SKM-1 treated with dmso at 0.1 percent for 144 hours (cell line): ENCODE measurements at regions not wholly inside any gene's neighbourhood (a gene's known extent, or its start where the extent isn't known, plus 50 kb on each side); places are given as distances from the start of the nearest gene placed in this dataset.

Experiments
- DNase-seq: peaks from one replicate; lab custom pipeline; 2025; ENCODE audit not compliant: unreplicated experiment; lab: John Stamatoyannopoulos, UW

DNA sequence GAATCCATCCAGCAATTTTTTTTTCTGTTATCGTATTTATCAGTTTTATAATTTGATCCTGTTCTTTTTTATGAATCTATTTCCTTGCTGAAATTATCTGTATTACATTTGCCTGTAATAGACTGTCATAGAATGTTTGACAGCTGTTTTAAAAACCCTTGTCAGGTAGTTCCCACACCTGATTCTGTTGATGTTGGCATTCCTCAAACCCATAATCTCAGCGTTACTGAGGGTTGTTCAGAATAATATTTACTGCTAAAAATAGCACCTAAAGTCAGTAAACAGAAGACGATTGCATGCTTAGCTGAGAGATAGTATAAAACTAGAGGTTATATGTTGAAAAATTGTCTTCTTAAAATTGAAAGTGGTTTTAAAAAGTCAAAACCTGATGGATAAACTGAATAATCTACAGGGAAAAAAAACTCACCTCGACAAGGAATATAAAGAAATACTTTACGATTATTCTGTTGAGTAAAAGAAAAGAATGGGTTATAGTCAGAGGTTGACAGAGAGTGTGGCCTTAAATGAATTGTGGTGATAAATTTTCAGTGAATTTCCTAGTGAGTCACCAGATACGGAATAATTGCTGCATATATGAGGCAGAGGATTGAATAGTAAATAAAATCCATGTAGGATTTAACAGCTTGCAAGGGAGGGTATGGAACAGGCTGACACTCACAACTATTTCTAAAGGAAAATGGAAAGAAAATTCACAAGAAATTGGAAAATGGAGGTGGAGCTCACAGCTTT, 824.1 kb upstream of the IGFBP3 start:
- DNase-seq, result no peak

- DNase-seq, result no peak
These were observed 821.5 kb upstream of the IGFBP3 start for GRCh38 chr7:46742601-46743000.

DNA sequence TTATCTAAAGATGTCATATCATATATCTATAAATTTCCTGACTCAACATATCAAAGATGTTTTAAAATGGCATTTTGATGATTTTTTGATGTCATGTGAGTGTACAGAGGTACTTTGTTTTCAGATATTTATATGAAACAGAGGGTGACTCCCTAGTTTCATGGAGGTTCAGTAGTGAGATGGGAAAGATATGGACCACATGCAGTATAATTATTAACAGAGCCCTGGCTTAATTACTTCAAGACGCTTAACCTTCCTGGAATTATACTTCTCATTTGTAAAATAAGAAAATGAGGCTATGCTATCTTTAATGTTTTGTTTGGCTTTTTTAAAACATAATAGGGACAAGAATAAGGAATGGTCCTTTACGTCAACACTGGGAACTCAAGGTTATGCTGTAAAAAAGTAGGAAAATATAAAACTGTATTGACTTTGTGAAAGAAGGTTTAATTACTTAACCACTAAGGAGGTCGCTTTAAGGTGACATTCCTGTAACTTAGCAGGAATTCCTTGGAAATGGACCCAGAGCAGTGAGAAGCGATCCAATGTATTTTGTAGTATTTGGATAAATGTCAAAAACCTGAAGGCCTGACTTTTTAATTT, 821.0 kb upstream of the IGFBP3 start:
- no peak for DNase-seq

DNA sequence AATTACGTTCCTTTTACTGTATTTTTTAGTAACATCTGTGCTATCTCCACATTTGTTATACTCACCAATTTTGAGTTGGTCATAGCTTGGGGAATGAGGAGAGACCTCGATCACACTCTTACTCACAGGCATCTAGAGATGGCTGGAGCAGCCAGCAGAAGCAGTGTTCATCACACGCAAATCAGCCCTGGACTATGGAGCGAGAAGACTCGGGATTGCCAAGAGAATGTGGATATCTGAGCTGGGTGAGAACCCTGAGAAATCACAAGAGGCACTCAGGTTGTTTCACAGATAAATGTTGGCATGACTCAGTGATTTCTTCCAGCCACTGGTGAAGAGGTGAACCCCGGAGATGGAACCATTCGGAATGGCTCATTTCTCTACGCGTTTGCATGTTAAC, 820.1 kb upstream of the IGFBP3 start:
- no peak for DNase-seq

GRCh38 chr7:46739518-46740234, 818.6 kb upstream of the IGFBP3 start:
- no peak for DNase-seq

GRCh38 chr7:46738796-46739195, 817.7 kb upstream of the IGFBP3 start:
- no peak for DNase-seq

DNA sequence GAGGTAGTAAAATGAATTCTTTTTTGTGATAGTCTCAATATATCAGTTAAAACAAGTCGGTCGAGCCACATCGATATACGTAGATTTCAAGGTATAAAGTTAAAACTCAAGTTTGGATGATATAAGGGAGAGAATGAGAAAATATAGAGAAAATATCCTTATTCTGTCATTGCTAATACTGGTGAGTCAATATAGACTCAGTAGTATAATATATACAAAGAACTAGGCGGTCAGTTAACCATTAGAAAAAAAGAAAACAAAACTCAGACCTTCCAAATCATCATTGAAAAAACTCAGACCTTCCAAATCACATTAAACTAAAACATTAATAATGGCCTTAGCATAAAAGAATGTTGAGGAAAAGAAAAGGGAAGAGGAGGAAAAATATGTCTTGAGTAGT, 817.1 kb upstream of the IGFBP3 start:
- DNase-seq, result no peak

GRCh38 chr7:46725838-46726237, 804.8 kb upstream of the IGFBP3 start:
- DNase-seq, result no peak

- no peak for DNase-seq
These were observed 804.1 kb upstream of the IGFBP3 start for GRCh38 chr7:46725136-46725535.

DNA sequence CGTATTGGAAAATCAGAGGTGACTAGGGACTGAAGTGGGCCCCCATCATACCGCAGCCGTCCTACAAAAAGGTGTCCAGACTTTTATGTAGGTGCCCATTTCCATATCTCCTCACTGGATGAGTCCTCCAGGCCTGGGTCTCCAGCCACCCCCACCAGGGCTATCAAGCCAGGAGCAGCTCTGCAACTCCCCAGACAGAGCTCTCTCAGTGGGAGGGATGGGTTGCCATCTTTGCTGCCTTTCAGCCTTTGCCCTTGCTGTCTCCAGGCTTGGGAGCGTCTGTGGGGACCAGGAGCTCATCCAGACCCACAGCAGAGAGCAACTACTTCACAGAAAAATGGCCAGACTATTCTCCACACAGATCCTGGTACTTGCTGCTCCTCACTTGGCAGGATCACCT, 802.7 kb upstream of the IGFBP3 start:
- DNase-seq, result no peak

- DNase-seq, result no peak
These were observed 801.9 kb upstream of the IGFBP3 start for GRCh38 chr7:46723003-46723402.

GRCh38 chr7:46720761-46721160, 799.7 kb upstream of the IGFBP3 start:
- no peak for DNase-seq

DNA sequence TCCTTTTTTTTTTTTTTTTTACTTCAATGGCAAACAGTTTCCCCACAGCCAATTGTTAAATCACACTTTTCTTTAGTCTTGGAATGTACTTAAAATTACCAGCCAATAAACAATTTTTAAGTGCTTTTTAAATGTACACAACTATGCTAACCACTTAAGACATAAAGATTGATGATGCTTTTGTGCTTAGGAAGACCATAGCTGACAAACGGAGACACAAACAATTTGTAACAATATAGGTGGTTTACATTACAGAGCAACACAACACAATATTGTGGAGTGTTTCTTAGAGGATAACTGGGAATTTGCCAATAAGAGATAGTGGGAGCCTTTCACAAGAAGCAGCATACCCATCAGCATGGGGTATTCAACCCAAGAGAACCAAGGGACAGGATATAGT, 798.5 kb upstream of the IGFBP3 start:
- DNase-seq, result no peak

GRCh38 chr7:46716926-46717325, 795.9 kb upstream of the IGFBP3 start:
- no peak for DNase-seq

- peak; percentile 39 for DNase-seq
These were observed 794.5 kb upstream of the IGFBP3 start for GRCh38 chr7:46715579-46715978.

- no peak for DNase-seq
These were observed 793.8 kb upstream of the IGFBP3 start for GRCh38 chr7:46714904-46715303.

DNA sequence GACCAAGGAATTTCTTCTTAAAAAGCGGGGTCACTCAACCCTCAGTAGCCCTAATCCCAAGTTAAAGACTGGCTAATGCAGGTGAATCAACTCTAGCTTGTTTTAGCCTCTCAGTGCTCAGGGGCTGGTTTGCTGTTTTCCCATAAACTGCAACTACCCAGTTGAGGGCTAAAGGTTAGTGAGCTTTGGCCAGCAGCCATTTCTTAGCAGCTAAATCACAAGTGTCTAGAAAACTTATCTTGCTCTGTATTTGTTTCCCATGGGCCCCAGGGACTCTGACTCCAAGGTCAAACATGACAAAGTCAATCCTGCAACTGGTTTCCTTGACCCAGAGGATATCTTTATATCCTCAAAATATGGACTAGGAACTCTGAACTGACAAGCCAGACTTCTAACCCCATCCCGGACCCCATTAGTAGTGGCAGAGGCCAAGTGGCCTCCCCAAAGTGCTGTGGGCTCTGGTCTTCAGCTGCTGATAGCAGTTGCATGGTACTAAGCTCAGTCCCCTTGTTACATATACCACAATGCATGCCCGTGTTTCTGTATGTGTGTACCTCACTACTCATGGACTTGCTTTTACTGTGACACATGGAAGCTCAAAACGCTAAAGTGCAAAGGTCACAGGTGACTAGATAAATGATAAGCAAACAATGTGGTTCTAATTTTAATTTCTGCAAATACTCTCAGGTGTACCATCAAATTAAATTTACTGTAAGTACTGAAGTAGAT, 793.0 kb upstream of the IGFBP3 start:
- no peak for DNase-seq

- DNase-seq, result no peak
These were observed 789.9 kb upstream of the IGFBP3 start for GRCh38 chr7:46710927-46711326.

- DNase-seq, result no peak
These were observed 786.9 kb upstream of the IGFBP3 start for GRCh38 chr7:46707973-46708372.

DNA sequence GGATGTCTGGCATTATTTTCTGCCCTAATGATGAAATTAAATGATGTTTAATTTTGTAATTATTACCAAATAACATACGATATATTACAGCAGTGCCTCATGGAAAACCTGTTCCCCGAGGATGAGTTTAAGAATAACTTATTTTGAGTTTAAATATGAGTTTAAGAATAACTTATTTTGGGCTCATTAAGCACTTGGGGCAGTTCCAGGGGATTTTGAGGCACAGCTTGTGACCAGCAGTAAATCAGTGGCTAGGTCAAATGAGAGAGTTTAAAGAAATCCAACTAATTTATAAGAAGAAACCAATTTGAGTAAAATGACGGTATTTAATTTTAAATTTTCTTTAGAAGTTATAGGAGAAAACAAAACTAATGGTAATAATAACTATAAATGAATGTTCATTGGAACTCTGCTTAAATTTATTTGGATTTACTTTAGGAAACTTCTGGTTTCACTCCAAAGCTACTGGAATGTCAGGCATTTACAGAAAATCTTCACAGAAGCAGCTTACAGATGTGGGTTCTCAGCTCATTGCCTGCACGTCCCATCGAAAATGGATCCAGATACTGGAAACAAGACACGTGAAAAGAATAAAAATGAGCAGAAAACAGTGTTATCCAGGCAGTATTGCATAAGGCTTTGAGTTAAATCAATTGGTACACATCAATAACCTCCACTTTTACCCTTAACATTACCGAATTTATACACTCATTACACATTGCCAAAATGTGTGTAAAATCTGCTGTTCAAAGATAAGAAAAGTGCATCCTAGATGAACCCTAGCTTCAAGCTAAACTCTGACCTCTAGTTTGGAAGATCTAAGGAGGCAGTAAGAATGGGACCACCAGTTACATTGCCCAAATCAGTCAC, 784.5 kb upstream of the IGFBP3 start:
- no peak for DNase-seq

DNA sequence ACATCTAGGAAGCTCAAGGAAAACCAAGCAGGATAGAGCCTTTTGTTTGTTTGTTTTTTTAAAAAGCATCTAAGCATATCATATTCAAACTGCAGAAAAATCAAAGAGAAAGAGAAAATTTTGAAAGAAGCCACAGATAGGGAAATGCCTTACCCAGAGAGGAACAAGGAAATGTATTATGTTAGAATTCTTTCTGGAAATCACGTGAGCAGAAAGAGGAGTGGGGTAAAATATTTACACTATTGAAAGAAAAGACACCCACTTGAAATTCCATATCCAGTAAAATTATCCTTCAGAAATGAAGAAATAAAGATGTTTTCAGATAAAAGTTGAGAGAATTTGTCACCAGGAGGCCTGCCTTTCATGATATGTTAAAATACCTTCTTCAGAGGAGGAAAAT, 775.7 kb upstream of the IGFBP3 start:
- no peak for DNase-seq
